ENCODE measurements at regions not wholly inside any gene's neighbourhood (a gene's known extent, or its start where the extent isn't known, plus 50 kb on each side); places are given as distances from the start of the nearest gene placed in this dataset.
"Not testable (repeated sequence)": the region's sequence is repeated elsewhere in the genome, so short reads cannot be mapped to it uniquely, and the experiment has no call there.

DNA sequence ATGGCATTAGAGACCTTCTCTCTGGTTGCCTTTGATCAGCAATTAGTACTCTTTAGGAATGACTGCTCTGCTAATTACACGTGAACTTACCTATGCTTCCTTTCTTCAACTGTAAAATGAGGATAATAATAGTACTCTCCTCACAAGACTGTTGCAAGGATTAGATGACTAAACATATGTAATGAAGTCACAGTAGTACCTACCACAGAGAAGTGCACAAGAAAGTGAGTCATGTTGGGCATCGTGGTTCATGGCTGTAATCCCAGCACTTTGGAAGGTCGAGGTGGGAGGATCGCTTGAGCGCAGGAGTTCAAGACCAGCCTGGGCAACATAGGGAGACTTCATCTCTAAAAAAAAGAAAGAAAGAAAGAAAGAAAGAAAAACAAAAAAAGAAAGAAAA lies 68.1 kb upstream of the AK4 start:
- no peak overlapping the region for H3K4me3 ChIP-seq (ENCODE audit: low read depth, low read length)
- in situ Hi-C loops (cut with HindIII; ENCODE audit: low pct_ligation_motif_present, low sequenced_read_pairs) = no loop called here
- no peak overlapping the region for H3K27ac ChIP-seq
- TF ChIP-seq, protein P1, sequence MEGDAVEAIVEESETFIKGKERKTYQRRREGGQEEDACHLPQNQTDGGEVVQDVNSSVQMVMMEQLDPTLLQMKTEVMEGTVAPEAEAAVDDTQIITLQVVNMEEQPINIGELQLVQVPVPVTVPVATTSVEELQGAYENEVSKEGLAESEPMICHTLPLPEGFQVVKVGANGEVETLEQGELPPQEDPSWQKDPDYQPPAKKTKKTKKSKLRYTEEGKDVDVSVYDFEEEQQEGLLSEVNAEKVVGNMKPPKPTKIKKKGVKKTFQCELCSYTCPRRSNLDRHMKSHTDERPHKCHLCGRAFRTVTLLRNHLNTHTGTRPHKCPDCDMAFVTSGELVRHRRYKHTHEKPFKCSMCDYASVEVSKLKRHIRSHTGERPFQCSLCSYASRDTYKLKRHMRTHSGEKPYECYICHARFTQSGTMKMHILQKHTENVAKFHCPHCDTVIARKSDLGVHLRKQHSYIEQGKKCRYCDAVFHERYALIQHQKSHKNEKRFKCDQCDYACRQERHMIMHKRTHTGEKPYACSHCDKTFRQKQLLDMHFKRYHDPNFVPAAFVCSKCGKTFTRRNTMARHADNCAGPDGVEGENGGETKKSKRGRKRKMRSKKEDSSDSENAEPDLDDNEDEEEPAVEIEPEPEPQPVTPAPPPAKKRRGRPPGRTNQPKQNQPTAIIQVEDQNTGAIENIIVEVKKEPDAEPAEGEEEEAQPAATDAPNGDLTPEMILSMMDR (IDR thresholded peaks at IDR 0.05; ENCODE audit: low read depth, low read length, missing control alignments) = no peak
- no peaks in the 10 kb centered on the region for H3K36me3 ChIP-seq (replicated peaks)
- H3K27me3 ChIP-seq (replicated peaks) = no peaks in the 10 kb centered on the region
- DNase-seq = peak; percentile 55

DNA sequence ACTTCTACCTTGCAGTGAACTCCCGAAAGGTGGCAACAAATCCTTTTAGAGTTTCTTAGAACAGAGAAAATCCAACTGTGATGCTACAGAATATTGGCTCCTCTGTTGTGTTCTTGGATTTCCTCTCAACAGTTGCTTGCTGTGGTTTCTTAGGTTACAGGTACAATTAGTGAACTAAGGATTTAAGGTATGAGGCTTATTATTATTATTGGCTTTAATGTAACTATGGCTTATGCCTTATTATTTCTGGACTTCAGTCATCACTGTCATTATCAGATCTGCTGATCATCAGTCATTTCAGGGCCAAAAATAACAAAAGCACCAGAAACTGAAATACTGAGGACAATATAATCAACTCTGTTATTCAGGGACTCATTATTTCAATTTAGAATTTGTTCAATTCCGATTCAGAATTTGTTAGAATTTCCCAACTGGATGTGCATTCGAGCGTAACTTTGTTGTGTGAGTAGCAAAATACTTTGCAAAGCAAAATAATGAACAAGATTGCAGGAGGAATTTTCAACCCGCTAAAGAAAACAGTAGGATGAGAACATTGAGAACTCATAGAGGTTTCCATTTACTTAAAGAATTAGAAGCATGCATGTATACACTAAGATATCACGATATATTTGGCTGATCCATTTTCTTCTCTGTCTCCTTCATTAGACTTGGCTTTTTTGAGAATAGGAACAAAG lies 65.5 kb upstream of the AK4 start:
- TF ChIP-seq, protein P1 (IDR thresholded peaks at IDR 0.05; ENCODE audit: low read depth, low read length, missing control alignments) = no peak
- H3K36me3 ChIP-seq (replicated peaks) = no peaks in the 10 kb centered on the region
- peak overlapping the region; percentile 78 for H3K27ac ChIP-seq
- H3K27me3 ChIP-seq (replicated peaks) = no peaks in the 10 kb centered on the region
- DNase-seq = no peak
- no peak overlapping the region for H3K4me3 ChIP-seq (ENCODE audit: low read depth, low read length)
- in situ Hi-C loops (cut with HindIII; ENCODE audit: low pct_ligation_motif_present, low sequenced_read_pairs) = no loop called here

DNA sequence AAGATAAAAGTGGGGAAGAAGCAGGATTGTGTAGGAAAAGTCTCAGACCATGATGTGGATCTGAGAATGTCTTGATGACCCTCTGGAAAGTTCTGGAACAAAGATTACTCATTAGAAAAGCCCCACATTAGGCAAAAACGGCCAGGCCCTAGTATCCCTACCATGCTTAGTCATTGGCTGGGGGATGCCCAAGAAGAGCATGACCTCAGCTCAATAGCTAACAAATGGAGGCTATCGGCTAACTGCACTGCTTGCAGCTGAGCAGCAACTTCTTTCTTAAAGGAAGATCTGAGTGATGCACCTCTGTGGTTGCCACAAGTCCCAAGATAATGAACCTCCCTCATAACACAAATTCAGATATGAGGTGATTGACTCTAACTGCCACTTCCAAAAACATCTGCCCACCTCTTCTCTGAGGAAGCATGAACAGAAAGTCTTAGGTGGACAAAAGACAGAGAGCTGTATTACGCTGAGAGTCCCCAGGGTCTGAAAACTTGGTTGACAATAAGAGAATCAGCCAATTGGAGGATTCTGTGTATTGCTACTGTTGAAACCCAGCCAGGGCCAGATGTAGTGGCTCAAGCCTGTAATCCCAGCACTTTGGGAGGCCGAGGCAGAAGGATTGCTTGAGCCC lies 64.6 kb upstream of the AK4 start:
- H3K27me3 ChIP-seq (replicated peaks) = no peaks in the 10 kb centered on the region
- H3K27ac ChIP-seq = peak overlapping the region; percentile 78
- DNase-seq = peak; percentile 60
- TF ChIP-seq, protein P1 (IDR thresholded peaks at IDR 0.05; ENCODE audit: low read depth, low read length, missing control alignments) = no peak
- no peak overlapping the region for H3K4me3 ChIP-seq (ENCODE audit: low read depth, low read length)
- in situ Hi-C loops (cut with HindIII; ENCODE audit: low pct_ligation_motif_present, low sequenced_read_pairs) = no loop called here
- no peaks in the 10 kb centered on the region for H3K36me3 ChIP-seq (replicated peaks)

DNA sequence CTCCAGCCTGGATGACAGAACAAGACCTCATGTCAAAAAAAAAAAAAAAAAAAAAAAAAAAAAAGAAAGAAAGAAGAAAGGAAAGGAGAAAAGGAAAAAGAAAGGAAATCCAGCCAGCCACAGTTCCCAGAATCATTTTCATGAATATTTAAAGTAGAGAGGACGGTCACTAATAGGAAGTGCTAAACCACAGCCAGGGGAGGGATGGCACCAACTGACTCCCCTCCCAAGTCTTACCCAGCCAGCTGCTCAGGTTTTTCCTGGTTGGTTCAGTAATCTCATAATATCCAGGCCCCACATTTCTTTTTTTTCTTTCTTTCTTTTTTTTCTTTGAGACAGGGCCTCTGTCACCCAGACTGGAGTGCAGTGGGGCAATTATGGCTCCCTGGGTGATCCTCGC lies 63.9 kb upstream of the AK4 start:
- DNase-seq = no peak
- H3K4me3 ChIP-seq (ENCODE audit: low read depth, low read length) = no peak overlapping the region
- H3K36me3 ChIP-seq (replicated peaks) = no peaks in the 10 kb centered on the region
- TF ChIP-seq, protein P1 (IDR thresholded peaks at IDR 0.05; ENCODE audit: low read depth, low read length, missing control alignments) = no peak
- H3K27ac ChIP-seq = no peak overlapping the region
- in situ Hi-C loops (cut with HindIII; ENCODE audit: low pct_ligation_motif_present, low sequenced_read_pairs) = no loop called here
- no peaks in the 10 kb centered on the region for H3K27me3 ChIP-seq (replicated peaks)

DNA sequence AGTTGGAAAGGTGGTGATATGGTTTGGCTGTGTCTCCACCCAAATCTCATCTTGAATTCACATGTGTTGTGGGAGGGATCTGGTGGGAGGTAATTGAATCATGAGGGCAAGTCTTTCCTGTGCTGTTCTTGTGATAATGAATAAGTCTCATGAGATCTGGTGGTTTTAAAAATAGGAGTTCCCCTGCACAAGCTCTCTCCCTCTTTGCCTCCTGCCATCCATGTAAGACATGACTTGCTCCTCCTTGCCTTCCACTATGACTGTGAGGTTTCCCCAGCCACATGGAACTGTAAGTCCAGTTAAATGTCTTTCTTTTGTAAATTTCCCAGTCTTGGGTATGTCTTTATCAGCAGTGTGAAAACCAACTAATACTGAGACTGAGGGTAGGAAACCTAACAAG lies 60.5 kb upstream of the AK4 start:
- DNase-seq; H3K27ac ChIP-seq; H3K4me3 ChIP-seq (ENCODE audit: low read depth, low read length); H3K36me3 ChIP-seq (replicated peaks); in situ Hi-C loops (cut with HindIII; ENCODE audit: low pct_ligation_motif_present, low sequenced_read_pairs); H3K27me3 ChIP-seq (replicated peaks): not testable (repeated sequence)

DNA sequence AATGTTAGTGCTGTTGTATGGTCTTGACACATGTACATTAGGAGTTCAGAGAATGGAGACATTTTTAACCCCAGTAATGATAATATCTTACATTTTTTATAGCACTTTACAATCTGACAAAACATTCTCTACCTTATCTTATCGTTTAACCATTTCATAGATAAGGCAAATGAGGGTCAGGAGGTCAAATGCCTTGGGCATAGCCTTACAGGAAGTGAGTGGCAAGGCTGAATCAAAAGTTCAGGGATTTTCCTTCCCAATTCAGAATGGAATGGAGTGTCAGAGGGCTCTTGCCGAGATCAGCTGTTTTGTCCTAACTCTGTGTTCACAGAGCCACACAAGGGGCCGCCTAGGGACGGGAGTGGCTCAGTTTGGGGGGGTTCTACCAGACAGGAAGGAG lies 57.6 kb upstream of the AK4 start:
- TF ChIP-seq, protein P1 (IDR thresholded peaks at IDR 0.05; ENCODE audit: low read depth, low read length, missing control alignments) = no peak
- in situ Hi-C loops (cut with HindIII; ENCODE audit: low pct_ligation_motif_present, low sequenced_read_pairs) = no loop called here
- Histone ChIP-seq H3K27me3 (replicated peaks) (no peaks in the 10 kb centered on the region), H3K36me3 (replicated peaks) (no peaks in the 10 kb centered on the region), H3K4me3 (ENCODE audit: low read depth, low read length) (no peak overlapping the region), H3K27ac (no peak overlapping the region)
- DNase-seq = peak; percentile 39
